Urinary bladder (tissue), 3 donors: ENCODE measurements at regions not wholly inside any gene's neighbourhood (a gene's known extent, or its start where the extent isn't known, plus 50 kb on each side); places are given as distances from the start of the nearest gene placed in this dataset.
"Not testable (repeated sequence)": the region's sequence is repeated elsewhere in the genome, so short reads cannot be mapped to it uniquely, and the experiment has no call there.

Experiments used
- DNase-seq: peaks from one replicate; pipeline ENCODE4 v3.0.0-alpha.2; 2015; ENCODE audit errors: extremely low spot score
- H3K27ac ChIP-seq: one replicate; pipeline ENCODE4 v1.5.1; 2013; ENCODE audit warnings: low read depth, mild to moderate bottlenecking, moderate library complexity
- H3K36me3 ChIP-seq: one replicate; pipeline ENCODE4 v1.6.1; 2013; ENCODE audit warnings: mild to moderate bottlenecking, moderate library complexity; ENCODE audit not compliant: insufficient read depth
- H3K4me1 ChIP-seq: one replicate; pipeline ENCODE4 v1.6.1; 2013; ENCODE audit warnings: mild to moderate bottlenecking, moderate library complexity; ENCODE audit not compliant: insufficient read depth
- H3K4me3 ChIP-seq: one replicate; pipeline ENCODE4 v1.5.1; 2013; ENCODE audit warnings: low read depth, low read length
- WGBS: extraction: QIAGEN DNeasy Blood & Tissue Kit; methylation state at CpG from one replicate; pipeline ENCODE4 v1.1.7; 2013; 5-methylcytosine and 5-hydroxymethylcytosine counted together
- donor health status: healthy with polysubstance abuse.
- donor health status: healthy.

DNA sequence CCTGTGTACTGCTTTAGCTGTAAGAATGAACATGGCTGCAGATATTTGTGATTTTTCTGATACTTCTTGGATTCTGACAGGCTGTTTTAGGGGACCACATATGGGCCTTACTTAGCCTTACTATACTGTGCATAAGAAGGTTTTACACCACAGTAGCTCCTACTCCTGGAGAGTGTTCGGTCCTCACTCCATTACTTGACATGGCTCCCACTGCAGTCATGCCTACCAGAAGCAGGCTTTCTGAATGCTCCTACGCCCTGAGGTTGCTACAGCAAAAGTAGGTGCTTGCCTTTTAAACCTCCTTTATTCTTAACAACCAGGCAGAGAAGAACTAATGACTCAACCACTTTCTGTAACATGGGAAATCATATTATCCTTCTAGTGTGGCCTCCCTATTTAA is 125.2 kb upstream of the MAP2 start:
- H3K4me1 ChIP-seq, result no peaks in the 10 kb centered on the region
- H3K27ac ChIP-seq, result no peak overlapping the region
- no peak for DNase-seq
- H3K4me3 ChIP-seq, result no peak overlapping the region
- H3K36me3 ChIP-seq, result no peaks in the 10 kb centered on the region
- WGBS, result 89% methylated on average over 2 of the region's 2 CpGs

DNA sequence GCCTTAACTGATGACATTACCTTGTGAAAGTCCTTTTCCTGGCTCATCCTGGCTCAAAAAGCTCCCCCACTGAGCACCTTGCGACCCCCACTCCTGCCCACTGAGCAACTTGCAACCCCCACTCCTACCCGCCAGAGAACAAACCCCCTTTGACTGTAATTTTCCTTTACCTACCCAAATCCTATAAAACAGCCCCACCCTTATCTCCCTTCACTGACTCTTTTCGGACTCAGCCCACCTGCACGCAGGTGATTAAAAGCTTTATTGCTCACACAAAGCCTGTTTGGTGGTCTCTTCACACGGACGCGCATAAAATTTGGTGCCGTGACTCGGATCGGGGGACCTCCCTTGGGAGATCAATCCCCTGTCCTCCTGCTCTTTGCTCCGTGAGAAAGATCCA is 124.4 kb upstream of the MAP2 start:
- 89% methylated on average over 11 of the region's 11 CpGs for WGBS
- H3K27ac ChIP-seq, H3K36me3 ChIP-seq, DNase-seq, H3K4me1 ChIP-seq, H3K4me3 ChIP-seq: not testable (repeated sequence)

DNA sequence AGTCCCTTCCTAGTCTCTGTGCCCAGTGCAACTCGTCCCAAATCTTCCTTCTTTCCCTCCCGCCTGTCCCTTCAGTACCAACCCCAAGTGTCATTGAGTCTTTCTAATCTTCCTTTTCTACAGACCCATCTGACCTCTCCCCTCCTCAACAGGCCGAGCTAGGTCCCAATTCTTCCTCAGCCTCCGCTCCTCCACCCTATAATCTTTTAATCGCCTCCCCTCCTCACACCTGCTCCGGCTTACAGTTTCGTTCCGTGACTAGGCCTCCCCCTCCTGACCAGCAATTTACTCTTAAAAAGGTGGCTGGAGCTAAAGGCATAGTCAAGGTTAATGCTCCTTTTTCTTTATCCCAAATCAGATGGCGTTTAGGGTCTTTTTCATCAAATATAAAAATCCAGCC is 123.1 kb upstream of the MAP2 start:
- not testable (repeated sequence) for H3K36me3 ChIP-seq, H3K4me3 ChIP-seq, H3K27ac ChIP-seq, H3K4me1 ChIP-seq, DNase-seq
- 83% methylated on average over 9 of the region's 9 CpGs for WGBS

DNA sequence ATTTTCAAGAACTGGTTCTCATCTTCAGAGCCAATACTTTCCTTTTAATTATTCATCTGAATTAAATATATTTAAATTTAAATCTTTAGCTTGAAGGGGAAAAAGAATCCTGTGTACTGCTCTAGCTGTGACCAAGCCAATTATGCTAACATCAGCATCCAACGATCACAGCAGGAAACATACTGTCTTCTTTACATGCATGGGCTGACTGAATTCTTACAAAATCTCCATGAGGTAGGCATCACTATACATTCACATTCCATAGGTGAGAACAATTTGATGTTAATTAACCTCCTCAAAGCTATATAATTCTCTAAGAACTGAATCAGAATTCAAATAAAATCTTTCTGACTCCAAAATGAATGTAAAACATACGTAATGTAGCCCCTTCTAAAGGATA is 118.8 kb upstream of the MAP2 start:
- 66% methylated on average over 2 of the region's 2 CpGs for WGBS
- no peak overlapping the region for H3K27ac ChIP-seq
- no peaks in the 10 kb centered on the region for H3K4me1 ChIP-seq
- H3K4me3 ChIP-seq, result no peak overlapping the region
- no peak for DNase-seq
- no peaks in the 10 kb centered on the region for H3K36me3 ChIP-seq

DNA sequence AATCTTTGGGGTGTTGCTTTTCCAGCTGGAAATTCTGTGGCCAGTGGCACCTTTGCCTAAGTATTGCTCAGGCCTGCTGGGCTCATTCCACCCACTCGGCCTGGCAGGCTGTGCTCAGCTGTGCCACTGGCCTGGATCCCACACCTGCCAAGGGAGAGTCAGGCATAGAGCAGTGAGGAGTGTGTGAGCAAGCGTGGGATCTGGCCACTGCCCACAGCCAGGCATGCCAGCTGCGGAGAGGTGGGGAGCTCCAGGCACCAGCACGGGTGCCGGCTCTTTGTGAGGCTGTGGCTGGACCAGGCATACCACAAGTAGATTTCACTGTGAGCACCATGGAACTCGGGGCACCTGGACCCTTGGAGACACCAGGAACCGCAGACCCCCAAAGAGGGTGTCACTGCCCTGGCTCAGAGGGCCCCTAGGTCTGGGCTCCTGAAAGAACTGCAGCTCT is 118.1 kb upstream of the MAP2 start:
- Histone ChIP-seq H3K27ac (no peak overlapping the region), H3K4me1 (no peaks in the 10 kb centered on the region), H3K4me3 (no peak overlapping the region), H3K36me3 (no peaks in the 10 kb centered on the region)
- DNase-seq, result no peak
- whole genome bisulfite sequencing, result 84% methylated on average over 7 of the region's 7 CpGs

DNA sequence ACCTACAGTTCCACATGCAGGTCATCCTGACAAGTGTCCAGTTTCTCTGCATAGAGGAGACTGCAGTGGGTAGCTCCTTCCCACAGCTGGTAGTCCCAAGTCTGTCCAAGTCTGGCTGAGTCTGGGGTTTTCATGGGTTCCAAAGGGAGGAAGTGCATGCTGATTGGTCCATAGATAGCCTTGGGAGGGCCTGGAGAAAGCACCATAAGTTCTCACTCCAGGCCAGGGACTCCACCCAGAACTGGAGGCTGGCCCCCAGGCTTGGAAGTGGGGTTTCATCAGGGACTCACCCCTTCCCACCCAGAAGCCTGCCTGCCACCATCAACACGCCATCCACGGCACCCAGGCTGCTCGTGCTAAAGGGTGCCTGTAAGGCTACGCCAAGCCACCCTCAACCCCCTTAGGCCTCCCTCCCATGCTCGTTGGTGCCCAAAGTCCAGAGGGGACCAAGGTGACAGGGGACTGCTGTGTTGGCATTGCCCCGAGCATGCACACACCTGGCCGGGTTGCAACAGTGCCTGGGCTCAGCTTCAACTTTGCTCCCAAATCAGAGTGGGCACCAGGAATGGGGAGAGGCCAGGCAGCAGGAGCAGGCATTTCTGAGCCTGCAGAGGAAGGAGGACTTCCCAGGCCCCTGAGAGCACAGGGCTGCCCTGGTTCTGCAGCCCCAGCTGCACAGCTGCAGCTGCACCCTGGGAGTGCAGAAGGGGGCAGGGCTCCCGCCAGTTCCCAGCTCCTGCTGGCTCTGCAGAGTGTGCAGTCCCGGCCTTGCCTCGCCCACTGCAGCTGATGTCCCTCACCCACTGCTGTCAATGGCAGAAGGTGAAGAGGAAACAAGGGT is 116.5 kb upstream of the MAP2 start:
- Histone ChIP-seq H3K4me3 (no peak overlapping the region), H3K4me1 (no peaks in the 10 kb centered on the region), H3K36me3 (no peaks in the 10 kb centered on the region), H3K27ac (no peak overlapping the region)
- 77% methylated on average over 10 of the region's 10 CpGs for WGBS
- no peak for DNase-seq

DNA sequence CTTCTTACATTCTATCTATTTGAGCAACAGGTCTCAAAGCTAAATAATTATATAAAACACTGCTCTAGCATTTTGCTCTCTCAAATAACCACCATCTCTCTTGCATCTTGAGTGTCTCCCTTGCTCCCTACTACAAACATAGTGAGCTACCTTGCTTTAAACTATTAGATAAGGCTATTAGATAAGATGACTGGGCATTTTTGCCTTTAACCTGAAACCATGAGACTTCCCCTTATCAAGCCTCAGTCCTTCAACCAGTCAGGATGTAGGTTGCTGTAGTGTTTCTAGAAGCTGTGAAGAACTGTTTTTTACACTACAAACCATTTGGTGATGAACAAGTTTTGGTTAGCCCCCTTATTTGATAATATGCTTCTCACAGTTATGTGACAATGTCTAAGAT is 115.4 kb upstream of the MAP2 start:
- Histone ChIP-seq H3K4me3 (no peak overlapping the region), H3K36me3 (no peaks in the 10 kb centered on the region), H3K27ac (no peak overlapping the region), H3K4me1 (no peaks in the 10 kb centered on the region)
- DNase-seq, result no peak

DNA sequence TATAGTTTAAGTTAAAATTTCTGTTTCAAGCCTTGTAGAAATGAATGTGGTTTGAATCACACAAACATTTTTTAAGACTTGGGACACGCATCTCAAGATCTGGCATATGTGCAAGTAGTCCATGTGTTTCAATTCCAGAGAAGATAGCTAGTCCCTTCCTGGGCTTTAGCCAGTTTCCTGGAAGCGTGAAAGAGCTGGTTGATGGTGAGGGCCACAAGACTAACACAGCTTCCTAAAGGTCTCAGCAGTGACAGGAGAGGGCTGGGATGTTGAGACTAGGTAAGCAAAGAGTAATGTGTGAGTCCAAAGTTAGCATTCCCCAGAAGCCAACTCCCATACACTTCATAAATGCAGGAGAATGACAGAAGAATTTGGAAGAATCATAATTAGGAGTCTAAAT is 111.9 kb upstream of the MAP2 start:
- 34% methylated on average over 2 of the region's 2 CpGs for WGBS
- no peak for DNase-seq

DNA sequence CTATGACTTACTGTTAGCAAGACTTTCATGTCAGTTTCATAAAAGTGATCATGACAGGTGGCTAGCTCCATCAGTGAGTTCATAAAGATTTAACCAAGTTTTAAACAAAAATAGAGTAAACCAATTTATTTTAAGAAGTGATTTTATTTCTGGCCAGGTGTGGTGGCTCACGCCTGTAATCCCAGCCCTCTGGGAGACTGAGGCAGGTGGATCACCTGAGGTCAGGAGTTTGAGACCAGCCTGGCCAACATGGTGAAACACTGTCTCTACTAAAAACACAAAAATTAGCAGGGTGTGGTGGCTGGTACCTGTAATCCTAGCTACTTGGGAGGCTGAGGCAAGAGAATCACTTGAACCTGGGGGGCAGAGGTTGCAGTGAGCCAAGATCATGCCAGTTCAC is 111.4 kb upstream of the MAP2 start:
- not testable (repeated sequence) for H3K4me1 ChIP-seq, H3K27ac ChIP-seq, DNase-seq, H3K4me3 ChIP-seq, H3K36me3 ChIP-seq
- 84% methylated on average over 1 of the region's 1 CpG for WGBS

More for the DNA sequence above, 111.9 kb upstream of the MAP2 start:
- no peak overlapping the region for H3K27ac ChIP-seq
- H3K4me3 ChIP-seq, result no peak overlapping the region
- H3K36me3 ChIP-seq, result no peaks in the 10 kb centered on the region
- H3K4me1 ChIP-seq, result no peaks in the 10 kb centered on the region

DNA sequence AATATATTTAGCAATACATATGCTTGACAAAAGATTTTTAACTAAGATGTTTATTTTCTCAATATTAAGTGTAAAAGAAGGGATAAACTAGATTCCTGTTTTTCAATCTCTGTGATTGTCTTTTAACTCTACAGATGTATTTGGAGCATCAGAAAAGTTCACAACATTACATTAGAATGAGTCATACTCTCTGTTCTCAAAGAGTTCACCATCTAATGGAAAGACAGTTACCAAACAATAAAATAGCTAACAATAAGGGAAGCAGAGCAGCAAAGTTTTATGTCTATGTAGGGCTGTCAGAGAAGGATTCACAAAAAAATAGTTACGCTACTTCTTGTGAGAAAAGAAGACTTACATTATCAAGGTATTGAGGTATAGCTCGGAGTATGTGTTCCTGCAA is 109.2 kb upstream of the MAP2 start:
- no peak overlapping the region for H3K27ac ChIP-seq
- 84% methylated on average over 2 of the region's 2 CpGs for WGBS
- DNase-seq, result no peak
- H3K4me3 ChIP-seq, result no peak overlapping the region
- no peaks in the 10 kb centered on the region for H3K36me3 ChIP-seq
- H3K4me1 ChIP-seq, result no peaks in the 10 kb centered on the region

DNA sequence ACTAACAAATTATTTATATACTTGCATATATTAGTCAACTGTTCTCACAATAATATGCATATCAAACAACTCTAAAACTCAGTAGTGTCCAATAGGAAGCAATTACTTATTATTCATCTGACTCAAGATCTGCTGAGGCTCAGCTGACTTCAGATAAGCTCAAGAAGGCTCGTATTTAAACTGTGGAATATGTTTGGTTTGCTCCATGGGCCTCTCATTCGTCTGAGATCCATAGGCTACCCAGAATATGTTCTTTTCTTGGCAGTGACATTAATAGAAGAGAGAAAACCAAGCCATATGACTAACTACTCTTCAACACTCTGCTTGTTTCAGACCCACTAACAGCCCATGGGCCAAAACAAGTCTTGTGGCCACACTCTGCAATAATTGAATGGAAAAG is 107.7 kb upstream of the MAP2 start:
- WGBS, result 35% methylated on average over 2 of the region's 2 CpGs
- Histone ChIP-seq H3K4me1 (no peaks in the 10 kb centered on the region), H3K27ac (no peak overlapping the region), H3K4me3 (no peak overlapping the region), H3K36me3 (no peaks in the 10 kb centered on the region)
- DNase-seq, result no peak

DNA sequence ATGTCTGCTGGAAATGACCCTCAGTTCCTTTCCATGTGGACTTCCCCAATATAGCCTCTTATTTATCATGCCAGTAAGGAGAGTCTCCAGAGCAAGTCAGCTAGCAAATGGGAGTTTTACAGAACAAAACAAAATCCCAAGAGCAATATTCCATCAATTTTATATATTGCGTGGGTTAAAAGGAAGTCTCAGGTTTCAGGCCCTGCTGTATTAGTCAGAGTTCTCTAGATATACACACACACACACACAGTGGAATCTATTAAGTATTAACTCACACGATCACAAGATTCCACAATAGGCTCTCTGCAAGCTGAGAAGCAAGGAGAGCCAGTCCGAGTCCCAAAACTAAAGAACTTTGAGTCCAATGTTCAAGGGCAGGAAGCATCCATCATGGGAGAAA is 102.8 kb upstream of the MAP2 start:
- Histone ChIP-seq H3K36me3 (no peaks in the 10 kb centered on the region), H3K4me1 (no peaks in the 10 kb centered on the region), H3K27ac (no peak overlapping the region), H3K4me3 (no peak overlapping the region)
- no peak for DNase-seq
- 29% methylated on average over 3 of the region's 3 CpGs for WGBS

DNA sequence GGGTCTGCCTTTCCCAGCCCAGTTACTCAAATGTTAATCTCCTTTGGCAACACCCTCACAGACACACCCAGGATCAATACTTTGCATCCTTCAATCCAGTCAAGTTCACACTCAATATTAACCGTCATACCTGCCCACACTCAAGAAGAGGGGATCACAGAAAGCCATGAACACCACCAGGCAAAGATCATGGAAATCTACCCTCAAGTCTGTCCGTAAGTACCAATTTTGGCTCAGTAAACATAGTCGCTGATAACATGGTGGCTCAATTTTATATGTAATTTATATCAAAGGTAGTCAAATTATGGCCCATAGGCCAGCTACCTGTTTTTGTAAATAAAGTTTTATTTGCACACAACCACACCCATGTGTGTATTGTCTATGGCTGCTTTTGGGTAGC is 102.3 kb upstream of the MAP2 start:
- 89% methylated on average over 3 of the region's 3 CpGs for WGBS
- no peaks in the 10 kb centered on the region for H3K36me3 ChIP-seq
- H3K4me1 ChIP-seq, result no peaks in the 10 kb centered on the region

DNA sequence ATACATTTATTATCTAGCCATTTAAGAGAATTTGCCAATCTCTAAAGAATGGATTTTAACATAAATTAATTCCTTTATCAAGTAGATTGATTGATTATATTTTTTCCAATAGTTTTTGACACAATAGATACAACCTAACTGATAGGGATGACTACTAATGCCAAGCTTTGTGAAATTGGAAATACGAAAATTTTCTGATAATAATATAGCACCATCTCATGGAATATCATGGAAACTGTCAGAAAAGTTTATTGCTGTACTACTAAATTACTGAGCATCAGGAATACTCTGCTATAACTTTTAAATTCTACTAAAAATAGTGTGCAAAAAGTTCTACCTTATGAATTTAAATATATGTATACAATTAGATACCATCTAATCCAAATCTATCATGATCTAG is 101.8 kb upstream of the MAP2 start:
- H3K27ac ChIP-seq, result no peak overlapping the region
- WGBS, result 57% methylated on average over 1 of the region's 1 CpG
- no peak overlapping the region for H3K4me3 ChIP-seq
- H3K36me3 ChIP-seq, result no peaks in the 10 kb centered on the region
- DNase-seq, result no peak
- no peaks in the 10 kb centered on the region for H3K4me1 ChIP-seq

More for the DNA sequence above, 102.3 kb upstream of the MAP2 start:
- DNase-seq, result no peak
- Histone ChIP-seq H3K4me3 (no peak overlapping the region), H3K27ac (no peak overlapping the region)
